ENCODE measurements at regions not wholly inside any gene's neighbourhood (a gene's known extent, or its start where the extent isn't known, plus 50 kb on each side); places are given as distances from the start of the nearest gene placed in this dataset.

DNA sequence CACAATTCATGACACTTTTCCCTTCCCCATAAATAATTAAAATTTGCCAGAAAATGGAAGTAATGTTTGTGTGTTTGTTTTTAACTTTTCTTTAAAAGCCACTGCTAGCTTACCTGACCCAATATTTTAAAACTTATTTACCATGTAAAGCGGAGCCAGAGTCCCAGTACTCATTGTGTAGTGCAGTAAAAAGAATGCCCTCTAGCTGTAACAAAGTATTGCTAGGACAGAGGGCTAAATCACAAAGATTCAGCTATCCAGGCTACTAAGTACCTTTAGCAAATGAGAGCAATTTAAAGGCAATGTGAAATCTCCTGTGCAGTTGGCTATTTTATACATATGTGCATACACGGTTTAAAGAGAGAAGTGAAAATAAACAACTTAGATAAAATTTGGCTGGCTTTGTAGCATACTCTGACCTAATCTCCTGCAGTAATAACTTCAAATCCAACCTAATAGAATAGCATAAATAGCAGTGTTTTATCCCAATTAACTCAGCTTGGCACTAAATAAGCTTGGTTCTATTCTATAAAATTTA, 997.4 kb upstream of the PIK3C3 start:
- no peaks in the 10 kb centered on the region for H3K36me3 ChIP-seq
- no peak overlapping the region for H3K4me3 ChIP-seq
- H3K27ac ChIP-seq: no peak overlapping the region
- H3K27me3 ChIP-seq: no peaks in the 10 kb centered on the region
- no peak for TF ChIP-seq CTCF (IDR thresholded peaks at IDR 0.05)
- TF ChIP-seq POLR2A (IDR thresholded peaks at IDR 0.05): no peak
- H3K9me3 ChIP-seq: no peaks in the 10 kb centered on the region
- no peaks in the 10 kb centered on the region for H3K4me1 ChIP-seq
- DNase-seq: no peak

DNA sequence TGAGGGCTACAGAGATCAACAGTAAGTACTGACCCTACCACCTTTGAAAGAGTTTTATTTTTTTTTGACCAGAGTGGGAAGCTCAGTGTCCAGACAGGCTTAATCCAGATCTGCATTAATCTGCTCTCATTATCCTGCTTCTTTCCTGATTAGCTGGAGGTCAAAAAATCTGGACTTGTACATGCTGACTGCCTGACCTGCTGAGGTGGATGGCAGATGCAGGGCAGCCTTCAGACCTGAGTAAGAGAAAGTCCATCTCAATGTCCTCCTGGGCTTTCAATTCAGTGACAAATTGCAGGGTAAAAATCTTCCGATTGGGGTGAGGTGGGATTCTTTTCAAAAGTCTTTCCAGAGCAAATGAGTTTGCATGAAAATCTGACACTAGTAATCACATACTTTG, 998.8 kb upstream of the PIK3C3 start:
- H3K27me3 ChIP-seq: no peaks in the 10 kb centered on the region
- H3K9me3 ChIP-seq: no peaks in the 10 kb centered on the region
- TF ChIP-seq CTCF (IDR thresholded peaks at IDR 0.05): no peak
- TF ChIP-seq POLR2A (IDR thresholded peaks at IDR 0.05): no peak
- H3K27ac ChIP-seq: no peak overlapping the region
- H3K4me1 ChIP-seq: no peaks in the 10 kb centered on the region
- no peak overlapping the region for H3K4me3 ChIP-seq
- DNase-seq: no peak
- H3K36me3 ChIP-seq: no peaks in the 10 kb centered on the region

- Histone ChIP-seq H3K4me1 (no peaks in the 10 kb centered on the region), H3K27ac (no peak overlapping the region), H3K9me3 (no peaks in the 10 kb centered on the region), H3K27me3 (no peaks in the 10 kb centered on the region), H3K36me3 (no peaks in the 10 kb centered on the region), H3K4me3 (no peak overlapping the region)
- TF ChIP-seq CTCF (IDR thresholded peaks at IDR 0.05): no peak
- no peak for TF ChIP-seq POLR2A (IDR thresholded peaks at IDR 0.05)
- no peak for DNase-seq
Measured at GRCh38 chr18:40955351-40955750, 999.7 kb upstream of the PIK3C3 start.

DNA sequence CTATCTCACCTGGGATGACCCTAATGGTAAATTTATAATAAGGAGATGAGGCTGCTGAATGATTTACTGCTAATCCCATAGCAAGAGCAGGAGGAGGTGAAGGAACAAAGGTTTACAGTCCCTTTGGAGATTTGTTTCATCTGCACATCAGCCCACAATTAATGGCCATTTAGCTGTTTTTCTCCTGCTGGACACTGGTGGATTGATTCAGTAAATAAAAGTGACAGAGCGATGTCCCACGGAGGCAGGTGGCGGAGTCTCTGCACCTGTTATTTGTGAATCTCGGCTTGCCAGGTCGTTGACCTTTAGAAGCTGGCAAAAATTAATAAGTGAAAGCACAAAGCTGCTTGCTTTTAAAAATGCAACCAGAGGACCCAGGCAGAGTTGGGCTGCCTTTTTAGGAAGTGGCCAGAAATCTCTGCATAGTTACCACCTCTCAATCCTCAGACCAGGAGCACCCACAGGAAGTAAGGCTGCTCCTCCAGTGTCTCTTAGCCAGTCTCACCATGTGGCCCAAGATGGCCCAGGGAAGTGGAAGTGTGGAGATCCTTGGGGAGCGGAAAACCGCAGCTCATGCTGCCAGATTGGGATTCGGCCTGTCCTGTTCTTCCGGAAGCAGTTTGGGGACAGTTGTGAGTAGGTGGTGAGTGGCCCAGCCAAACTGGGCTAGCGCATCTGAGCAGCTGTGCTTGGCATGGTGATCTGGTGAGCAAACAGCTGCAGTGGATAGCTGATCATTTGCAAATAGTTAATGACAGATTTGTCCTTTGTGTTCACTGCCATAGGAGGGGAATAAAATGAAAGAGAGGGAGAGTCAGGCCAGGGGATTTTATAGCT, 1005.7 kb upstream of the PIK3C3 start:
- no peak overlapping the region for H3K27ac ChIP-seq
- TF ChIP-seq POLR2A (IDR thresholded peaks at IDR 0.05) (no peak), CTCF (IDR thresholded peaks at IDR 0.05) (no peak)

DNA sequence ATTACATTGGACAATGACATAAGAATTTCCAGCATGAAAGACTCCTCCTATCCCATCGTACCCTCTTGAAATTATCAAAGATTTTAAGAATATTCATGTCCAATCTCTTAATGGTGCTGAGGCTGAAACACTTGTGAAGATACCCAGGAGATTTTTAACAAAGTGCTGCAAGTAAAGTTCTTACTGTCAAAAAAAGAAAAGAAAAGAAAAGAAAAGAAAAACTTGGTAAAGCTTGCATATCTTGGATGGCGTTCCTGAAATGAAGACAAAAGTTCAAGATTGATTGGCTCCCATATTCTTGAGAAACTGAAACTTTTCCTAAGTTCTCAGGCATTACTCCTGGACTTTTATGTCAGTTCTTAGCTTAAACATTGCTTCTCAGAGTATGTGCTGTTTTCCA, 1010.5 kb upstream of the PIK3C3 start:
- TF ChIP-seq POLR2A (IDR thresholded peaks at IDR 0.05) (no peak), CTCF (IDR thresholded peaks at IDR 0.05) (no peak)

More for the DNA sequence above, 1005.7 kb upstream of the PIK3C3 start:
- Histone ChIP-seq H3K9me3 (no peaks in the 10 kb centered on the region), H3K27me3 (no peaks in the 10 kb centered on the region), H3K36me3 (no peaks in the 10 kb centered on the region), H3K4me3 (no peak overlapping the region), H3K4me1 (no peaks in the 10 kb centered on the region)
- no peak for DNase-seq

More for the DNA sequence above, 1010.5 kb upstream of the PIK3C3 start:
- Histone ChIP-seq H3K36me3 (no peaks in the 10 kb centered on the region), H3K27me3 (no peaks in the 10 kb centered on the region), H3K9me3 (no peaks in the 10 kb centered on the region), H3K4me1 (no peaks in the 10 kb centered on the region), H3K27ac (no peak overlapping the region), H3K4me3 (no peak overlapping the region)
- no peak for DNase-seq

Data from Peyer's patch (tissue), 4 donors.